ENCODE measurements at regions not wholly inside any gene's neighbourhood (a gene's known extent, or its start where the extent isn't known, plus 50 kb on each side); places are given as distances from the start of the nearest gene placed in this dataset.
"Not testable (repeated sequence)": the region's sequence is repeated elsewhere in the genome, so short reads cannot be mapped to it uniquely, and the experiment has no call there.

GRCh38 chr5:56667692-56668091, 147.7 kb upstream of the MAP3K1 start:
- DNase-seq = no peak
- Histone ChIP-seq H3K4me3 (no peak overlapping the region), H3K9me3 (no peaks in the 10 kb centered on the region), H3K27ac (no peak overlapping the region), H3K4me1 (peaks cover 6% of the 10 kb centered on the region), H3K27me3 (no peaks in the 10 kb centered on the region), H3K36me3 (no peaks in the 10 kb centered on the region)
- ATAC-seq = no peak
- TF ChIP-seq CTCF (IDR thresholded peaks at IDR 0.05) = no peak
- intact Hi-C loops (cut with DNase I) = no loop called here

GRCh38 chr5:56666901-56667300, 148.4 kb upstream of the MAP3K1 start:
- intact Hi-C loops (cut with DNase I) = no loop called here
- Histone ChIP-seq H3K4me1 (peaks cover 6% of the 10 kb centered on the region), H3K9me3 (no peaks in the 10 kb centered on the region), H3K36me3 (no peaks in the 10 kb centered on the region), H3K27ac (no peak overlapping the region), H3K27me3 (no peaks in the 10 kb centered on the region), H3K4me3 (no peak overlapping the region)
- TF ChIP-seq CTCF (IDR thresholded peaks at IDR 0.05) = no peak
- ATAC-seq = peak; percentile 71
- DNase-seq = no peak

- intact Hi-C loops (cut with DNase I); H3K9me3 ChIP-seq; ATAC-seq; H3K4me3 ChIP-seq; H3K4me1 ChIP-seq; H3K36me3 ChIP-seq; H3K27me3 ChIP-seq; DNase-seq; H3K27ac ChIP-seq: not testable (repeated sequence)
These were observed 150.2 kb upstream of the MAP3K1 start for GRCh38 chr5:56665117-56665516.

- TF ChIP-seq CTCF (IDR thresholded peaks at IDR 0.05) = no peak
- DNase-seq (no peak), ATAC-seq (no peak)
- Histone ChIP-seq H3K27me3 (no peaks in the 10 kb centered on the region), H3K27ac (no peak overlapping the region), H3K4me1 (no peaks in the 10 kb centered on the region), H3K4me3 (no peak overlapping the region), H3K36me3 (no peaks in the 10 kb centered on the region), H3K9me3 (no peaks in the 10 kb centered on the region)
- intact Hi-C loops (cut with DNase I) = no loop called here
These were observed 151.3 kb upstream of the MAP3K1 start for GRCh38 chr5:56664025-56664424.

- no peaks in the 10 kb centered on the region for H3K9me3 ChIP-seq
- intact Hi-C loops (cut with DNase I) = no loop called here
- no peak for DNase-seq
These were observed 151.8 kb upstream of the MAP3K1 start for GRCh38 chr5:56663523-56663922.

GRCh38 chr5:56662893-56663292, 152.5 kb upstream of the MAP3K1 start:
- intact Hi-C loops (cut with DNase I) = no loop called here
- Histone ChIP-seq H3K27ac (no peak overlapping the region), H3K36me3 (no peaks in the 10 kb centered on the region), H3K4me1 (no peaks in the 10 kb centered on the region), H3K27me3 (no peaks in the 10 kb centered on the region), H3K4me3 (no peak overlapping the region), H3K9me3 (no peaks in the 10 kb centered on the region)
- DNase-seq (no peak), ATAC-seq (no peak)
- no peak for TF ChIP-seq CTCF (IDR thresholded peaks at IDR 0.05)

More at GRCh38 chr5:56663523-56663922, 151.8 kb upstream of the MAP3K1 start:
- no peak for ATAC-seq
- H3K27me3 ChIP-seq = no peaks in the 10 kb centered on the region
- no peak overlapping the region for H3K4me3 ChIP-seq
- no peak overlapping the region for H3K27ac ChIP-seq
- no peaks in the 10 kb centered on the region for H3K4me1 ChIP-seq
- no peaks in the 10 kb centered on the region for H3K36me3 ChIP-seq
- TF ChIP-seq CTCF (IDR thresholded peaks at IDR 0.05) = no peak

Measured in upper lobe of right lung (tissue), 1 donor.